HepG2 (cell line): ENCODE measurements at regions not wholly inside any gene's neighbourhood (a gene's known extent, or its start where the extent isn't known, plus 50 kb on each side); places are given as distances from the start of the nearest gene placed in this dataset.

Source experiments
- KIAA2018 ChIP-seq: sonication (generic); formaldehyde crosslinking; IDR thresholded peaks from 2 replicates; pipeline ENCODE4 v1.5.0; 2020; ENCODE audit warnings: mild to moderate bottlenecking, missing genetic modification reagents, borderline replicate concordance
- PHF21A ChIP-seq: sonication (generic); formaldehyde crosslinking; IDR thresholded peaks from 2 replicates; pipeline ENCODE4 v1.5.0; 2020; ENCODE audit warnings: mild to moderate bottlenecking, missing genetic modification reagents
- TF ChIP-seq, protein P1 (sequence below): sonication (generic); formaldehyde crosslinking; IDR thresholded peaks from 2 replicates; pipeline ENCODE4 v1.8.0; 2022; ENCODE audit warnings: mild to moderate bottlenecking, missing genetic modification reagents, borderline replicate concordance
- TF ChIP-seq, protein P2 (sequence below): sonication (generic); formaldehyde crosslinking; IDR thresholded peaks from 2 replicates; pipeline ENCODE4 v1.4.0; 2020; ENCODE audit warnings: mild to moderate bottlenecking, missing genetic modification reagents

DNA sequence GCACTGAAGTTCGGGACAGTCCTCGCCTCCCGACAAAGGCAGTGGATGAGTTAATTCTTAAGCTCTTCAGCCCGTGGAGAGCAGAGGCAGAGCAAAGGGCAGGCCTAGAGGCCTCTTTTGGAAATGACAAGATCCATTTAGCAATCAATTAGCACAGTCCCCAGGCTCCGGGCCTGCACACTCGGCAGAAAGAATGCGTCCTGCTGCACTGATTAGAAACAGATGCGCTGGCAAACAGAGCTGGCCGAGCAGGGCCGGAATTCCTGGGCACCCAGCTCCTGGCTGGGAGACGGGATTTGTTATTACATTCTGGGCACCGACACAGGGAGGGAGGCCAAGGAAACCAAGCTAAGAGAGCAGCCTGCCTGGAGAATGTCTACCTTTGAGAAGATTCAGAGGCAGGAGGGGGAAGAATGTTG lies 162.9 kb downstream of the COPRS start (continued):
- TF ChIP-seq, protein P1, sequence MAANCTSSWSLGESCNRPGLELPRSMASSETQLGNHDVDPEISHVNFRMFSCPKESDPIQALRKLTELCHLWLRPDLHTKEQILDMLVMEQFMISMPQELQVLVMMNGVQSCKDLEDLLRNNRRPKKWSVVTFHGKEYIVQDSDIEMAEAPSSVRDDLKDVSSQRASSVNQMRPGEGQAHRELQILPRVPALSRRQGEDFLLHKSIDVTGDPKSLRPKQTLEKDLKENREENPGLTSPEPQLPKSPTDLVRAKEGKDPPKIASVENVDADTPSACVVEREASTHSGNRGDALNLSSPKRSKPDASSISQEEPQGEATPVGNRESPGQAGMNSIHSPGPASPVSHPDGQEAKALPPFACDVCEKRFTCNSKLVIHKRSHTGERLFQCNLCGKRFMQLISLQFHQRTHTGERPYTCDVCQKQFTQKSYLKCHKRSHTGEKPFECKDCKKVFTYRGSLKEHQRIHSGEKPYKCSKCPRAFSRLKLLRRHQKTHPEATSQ (CRISPR knock-in tag) = no peak
- TF ChIP-seq KIAA2018 (no peak), PHF21A (CRISPR knock-in tag) (peak; percentile 45; the same call in 1 of the 2 replicates)
- TF ChIP-seq, protein P2, sequence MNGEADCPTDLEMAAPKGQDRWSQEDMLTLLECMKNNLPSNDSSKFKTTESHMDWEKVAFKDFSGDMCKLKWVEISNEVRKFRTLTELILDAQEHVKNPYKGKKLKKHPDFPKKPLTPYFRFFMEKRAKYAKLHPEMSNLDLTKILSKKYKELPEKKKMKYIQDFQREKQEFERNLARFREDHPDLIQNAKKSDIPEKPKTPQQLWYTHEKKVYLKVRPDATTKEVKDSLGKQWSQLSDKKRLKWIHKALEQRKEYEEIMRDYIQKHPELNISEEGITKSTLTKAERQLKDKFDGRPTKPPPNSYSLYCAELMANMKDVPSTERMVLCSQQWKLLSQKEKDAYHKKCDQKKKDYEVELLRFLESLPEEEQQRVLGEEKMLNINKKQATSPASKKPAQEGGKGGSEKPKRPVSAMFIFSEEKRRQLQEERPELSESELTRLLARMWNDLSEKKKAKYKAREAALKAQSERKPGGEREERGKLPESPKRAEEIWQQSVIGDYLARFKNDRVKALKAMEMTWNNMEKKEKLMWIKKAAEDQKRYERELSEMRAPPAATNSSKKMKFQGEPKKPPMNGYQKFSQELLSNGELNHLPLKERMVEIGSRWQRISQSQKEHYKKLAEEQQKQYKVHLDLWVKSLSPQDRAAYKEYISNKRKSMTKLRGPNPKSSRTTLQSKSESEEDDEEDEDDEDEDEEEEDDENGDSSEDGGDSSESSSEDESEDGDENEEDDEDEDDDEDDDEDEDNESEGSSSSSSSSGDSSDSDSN (CRISPR knock-in tag) = peak; percentile 23; the same call in 1 of the 2 replicates
